HG02588 (cell line): ENCODE measurements at regions not wholly inside any gene's neighbourhood (a gene's known extent, or its start where the extent isn't known, plus 50 kb on each side); places are given as distances from the start of the nearest gene placed in this dataset.
"Not testable (repeated sequence)": the region's sequence is repeated elsewhere in the genome, so short reads cannot be mapped to it uniquely, and the experiment has no call there.

ENCODE experiments used
- ATAC-seq: cut with Tn5 transposase; IDR thresholded peaks from one replicate; pipeline ENCODE4 v1.9.1; 2021; ENCODE audit warnings: mild to moderate bottlenecking, moderate library complexity; ENCODE audit not compliant: unreplicated experiment

DNA sequence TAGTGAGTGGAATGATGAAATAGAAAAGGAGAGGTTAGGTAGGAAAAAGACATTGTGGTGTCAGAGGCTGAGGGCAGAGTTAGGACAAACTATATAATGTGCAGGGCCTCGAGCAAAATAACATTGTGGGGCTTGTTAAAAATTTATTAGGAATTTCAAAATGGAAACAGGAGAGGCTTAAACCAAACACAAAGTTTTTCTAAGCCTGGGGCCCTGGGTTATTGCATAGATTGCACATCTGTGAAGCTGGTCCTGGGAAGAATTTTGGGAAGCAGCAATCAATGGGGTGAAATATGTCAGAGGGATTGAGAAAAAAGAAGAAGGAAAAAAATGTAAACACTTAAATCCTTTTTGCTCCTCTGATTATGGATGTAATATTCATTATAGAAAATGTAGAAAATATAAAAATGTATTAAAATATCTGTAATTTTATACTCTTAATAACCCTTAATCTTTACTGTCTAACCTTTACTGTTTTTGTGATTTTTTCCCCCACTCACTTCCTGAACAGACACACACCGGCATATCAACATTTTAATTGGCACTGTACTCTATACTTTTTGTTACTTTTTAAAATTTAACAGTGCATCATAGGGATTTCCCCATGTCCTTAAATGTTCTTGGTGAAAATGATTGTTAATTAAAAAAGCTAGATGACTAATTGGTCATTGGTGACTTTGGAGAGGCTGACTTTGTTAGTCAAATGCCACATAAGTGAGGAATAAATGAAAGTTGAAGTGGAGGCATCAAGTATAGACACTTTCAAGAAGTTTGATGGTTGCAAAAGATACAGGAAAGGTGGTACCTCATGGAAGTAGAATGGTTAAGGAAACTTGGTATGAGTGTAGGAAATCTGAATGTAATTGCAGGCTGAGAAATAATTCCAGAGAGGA lies 183.4 kb downstream of the NFKBIZ start:
- no peak for ATAC-seq

GRCh38 chr3:102034639-102035451 lies 185.5 kb downstream of the NFKBIZ start:
- no peak for ATAC-seq

GRCh38 chr3:102036017-102036416 lies 186.7 kb downstream of the NFKBIZ start:
- ATAC-seq, result no peak

DNA sequence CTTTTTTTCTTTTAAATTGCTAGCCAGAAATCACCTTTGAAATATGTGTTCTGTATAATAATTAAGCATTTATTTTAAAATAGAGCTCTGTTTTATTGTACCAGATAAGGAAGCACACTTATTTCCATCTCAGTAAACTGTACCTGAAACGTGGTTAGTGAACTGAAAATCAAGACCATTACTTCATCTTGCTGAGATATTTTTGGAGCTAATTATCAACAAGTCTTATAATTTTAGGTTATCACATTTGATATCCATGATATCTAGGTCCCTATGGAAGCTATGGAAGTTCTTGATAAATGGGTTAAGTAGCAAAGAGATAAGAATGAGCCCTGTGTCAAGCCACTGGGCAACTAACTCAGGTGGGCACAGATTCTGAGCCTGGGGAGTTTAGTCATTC lies 187.2 kb downstream of the NFKBIZ start:
- no peak for ATAC-seq

- no peak for ATAC-seq
These were observed 187.9 kb downstream of the NFKBIZ start for GRCh38 chr3:102037209-102037608.

GRCh38 chr3:102037791-102038190 lies 188.5 kb downstream of the NFKBIZ start:
- no peak for ATAC-seq

DNA sequence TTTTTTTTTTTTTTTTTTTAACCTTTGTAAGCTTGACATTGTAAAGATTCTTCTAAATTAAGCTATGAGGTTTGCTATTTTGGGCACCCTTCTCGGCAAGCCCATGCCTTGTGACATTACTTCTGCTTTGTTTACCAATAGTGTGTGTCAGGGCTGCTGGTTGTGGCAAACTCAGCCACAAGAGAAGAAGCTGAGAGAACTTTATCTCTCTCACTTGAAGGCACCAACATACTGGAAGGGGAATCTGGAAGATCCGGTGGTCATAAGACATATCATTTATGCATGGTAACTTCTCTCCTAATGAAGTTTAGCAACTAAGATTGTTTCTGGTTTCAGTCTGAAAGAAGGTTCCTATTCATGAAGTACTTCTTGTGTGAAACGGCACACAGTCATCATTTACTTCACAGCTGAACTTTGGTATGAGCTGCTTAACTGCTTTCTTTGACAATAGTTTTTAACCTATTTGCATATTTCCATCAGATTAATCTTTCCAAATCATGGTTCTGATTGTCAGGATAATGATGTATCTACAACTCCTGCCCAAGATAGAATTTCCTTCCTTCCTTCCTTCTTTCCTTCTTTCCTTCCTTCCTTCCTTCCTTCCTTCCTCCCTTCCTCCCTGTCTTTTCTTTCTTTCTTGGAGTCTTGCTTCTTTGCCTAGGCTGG lies 189.3 kb downstream of the NFKBIZ start:
- ATAC-seq, result peak; percentile 91

- ATAC-seq, result not testable (repeated sequence)
These were observed 190.8 kb downstream of the NFKBIZ start for GRCh38 chr3:102040144-102040543.

GRCh38 chr3:102053375-102053989 lies 204.2 kb downstream of the NFKBIZ start:
- ATAC-seq, result peak; percentile 40

GRCh38 chr3:102054543-102055080 lies 205.3 kb downstream of the NFKBIZ start:
- no peak for ATAC-seq

GRCh38 chr3:102057781-102058421 lies 208.6 kb downstream of the NFKBIZ start:
- peak; percentile 78 for ATAC-seq

DNA sequence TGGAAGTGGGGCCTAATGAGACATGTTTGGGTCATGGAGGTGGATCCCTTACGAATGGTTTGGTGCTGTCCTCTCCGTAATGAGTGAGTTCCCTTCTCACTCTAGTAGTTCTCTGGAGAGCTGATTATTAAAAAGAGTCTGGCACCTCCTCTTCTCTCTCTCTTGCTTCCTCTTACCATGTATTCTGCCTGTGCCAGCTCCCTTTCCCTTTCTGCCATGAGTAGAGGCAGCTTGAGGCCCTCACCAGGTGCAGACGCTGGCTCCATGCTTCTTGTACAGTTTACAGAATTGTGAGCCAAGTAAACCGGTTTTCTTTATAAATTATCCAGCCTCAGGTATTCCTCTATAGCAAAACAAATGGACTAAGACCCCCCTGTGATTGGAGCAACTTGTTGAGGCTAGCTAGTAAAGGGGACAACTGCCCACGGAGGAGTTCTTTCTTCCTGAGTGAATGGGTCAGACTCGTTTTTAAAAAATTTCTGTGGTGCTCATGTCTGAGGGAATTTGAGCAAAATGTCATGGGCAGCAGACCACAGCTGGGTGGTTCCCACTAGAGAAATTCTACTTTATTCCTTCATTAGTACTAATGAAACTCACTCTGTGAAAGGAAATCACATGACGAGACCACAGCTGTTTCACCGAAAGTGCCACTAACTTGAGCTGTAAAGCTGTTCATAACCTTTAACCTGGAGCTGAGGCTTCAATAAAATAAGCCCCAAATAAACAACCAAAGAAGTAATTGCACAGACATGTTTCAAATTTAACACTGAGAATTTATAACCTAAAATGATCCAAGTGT lies 210.0 kb downstream of the NFKBIZ start:
- ATAC-seq, result peak; percentile 76

DNA sequence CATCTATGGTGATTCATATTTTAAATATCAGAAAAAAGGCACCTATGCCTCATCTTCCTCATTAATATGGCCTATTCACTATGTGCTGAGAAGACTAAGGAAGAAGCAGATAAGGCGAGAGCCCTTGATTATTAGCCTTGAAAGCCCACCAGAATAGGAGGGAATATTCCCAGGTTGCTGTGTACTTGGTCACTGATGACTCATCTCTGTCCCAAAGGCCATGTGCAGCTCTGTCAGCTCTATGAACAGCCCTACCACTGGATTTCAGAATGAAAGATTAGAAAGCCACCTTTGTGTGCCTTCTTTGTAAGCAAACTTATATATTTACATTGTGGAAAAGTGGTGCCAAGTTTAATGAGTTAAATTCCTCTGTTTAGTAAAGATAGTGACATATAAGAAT lies 211.5 kb downstream of the NFKBIZ start:
- peak; percentile 40 for ATAC-seq

- no peak for ATAC-seq
These were observed 214.3 kb downstream of the NFKBIZ start for GRCh38 chr3:102063572-102063971.

- ATAC-seq, result no peak
These were observed 217.2 kb downstream of the NFKBIZ start for GRCh38 chr3:102066470-102066869.

GRCh38 chr3:102068327-102068726 lies 219.0 kb downstream of the NFKBIZ start:
- no peak for ATAC-seq

- no peak for ATAC-seq
These were observed 219.4 kb downstream of the NFKBIZ start for GRCh38 chr3:102068736-102069135.

- no peak for ATAC-seq
These were observed 219.9 kb downstream of the NFKBIZ start for GRCh38 chr3:102069211-102069662.

DNA sequence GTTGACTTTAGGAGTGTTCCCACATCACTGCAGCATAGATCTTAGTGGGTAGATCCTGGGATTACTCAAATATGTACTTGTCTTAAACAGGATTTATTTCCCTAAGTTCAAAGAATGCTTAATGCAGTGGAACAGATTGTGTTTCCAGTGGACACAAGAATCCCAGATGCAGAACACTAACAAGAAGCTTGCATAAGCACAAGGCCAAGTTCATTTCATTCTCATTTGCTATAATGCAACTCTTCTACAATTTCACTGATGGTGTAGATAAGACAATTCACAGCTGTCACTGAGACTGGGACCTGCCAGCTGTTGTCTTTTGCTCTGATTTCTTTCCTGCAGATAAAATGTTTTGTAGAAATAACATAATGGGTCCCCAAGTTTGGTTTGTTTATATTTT lies 225.6 kb downstream of the NFKBIZ start:
- ATAC-seq, result no peak
